Left lung (tissue), 4 donors: ENCODE measurements at regions not wholly inside any gene's neighbourhood (a gene's known extent, or its start where the extent isn't known, plus 50 kb on each side); places are given as distances from the start of the nearest gene placed in this dataset.
"Not testable (repeated sequence)": the region's sequence is repeated elsewhere in the genome, so short reads cannot be mapped to it uniquely, and the experiment has no call there.

ENCODE experiments used
- ATAC-seq: fragments of 200-7000 bp; cut with Tn5 transposase; one replicate; pipeline ENCODE4 v1.9.1; 2020; ENCODE audit warnings: moderate library complexity
- DNase-seq, 4 donors: peaks; one replicate each; pipeline ENCODE4 v3.0.0-alpha.2; 2013 to 2020
- H3K27ac ChIP-seq, 2 donors: fragments of 200-600 bp; sonication (generic) in 1 of 2; one replicate each; pipeline versions ENCODE4 v1.5.0 to v1.8.0; 2020 to 2021
- H3K27me3 ChIP-seq, 2 donors: fragments of 200-600 bp; sonication (generic) in 1 of 2; one replicate each; pipeline versions ENCODE4 v1.5.0 to v1.8.0; 2020 to 2021
- H3K36me3 ChIP-seq, 2 donors: fragments of 200-600 bp; sonication (generic) in 1 of 2; one replicate each; pipeline versions ENCODE4 v1.5.0 to v1.8.0; 2020 to 2021
- H3K4me1 ChIP-seq, 2 donors: fragments of 200-600 bp; one replicate each; pipeline ENCODE4 v1.8.0; 2021
- H3K4me3 ChIP-seq, 2 donors: fragments of 200-600 bp; sonication (generic) in 1 of 2; one replicate each; pipeline versions ENCODE4 v1.5.0 to v1.8.0; 2020 to 2021; ENCODE audit warnings: mild to moderate bottlenecking in 1 of 2
- H3K9me3 ChIP-seq, 2 donors: fragments of 200-600 bp; sonication (generic) in 1 of 2; one replicate each; pipeline versions ENCODE4 v1.5.0 to v1.8.0; 2020 to 2021
- intact Hi-C, 2 donors: fragments of 100-400 bp; cut with DNase I; formaldehyde crosslinking; loops; one replicate each; pipeline versions ENCODE4 v1.11.2 to v1.14.2; 2022
- TF ChIP-seq, protein P1 (sequence below), 2 donors: fragments of 200-600 bp; sonication (generic) in 1 of 2; IDR thresholded peaks; one replicate each; pipeline versions ENCODE4 v1.5.0 to v1.8.0; 2021; ENCODE audit warnings: antibody characterized with exemption in 2 of 2
- donor health status: DM: no; HTN: yes; CAD: no.
- donor health status: DM: no; HTN: no; CAD: no.

DNA sequence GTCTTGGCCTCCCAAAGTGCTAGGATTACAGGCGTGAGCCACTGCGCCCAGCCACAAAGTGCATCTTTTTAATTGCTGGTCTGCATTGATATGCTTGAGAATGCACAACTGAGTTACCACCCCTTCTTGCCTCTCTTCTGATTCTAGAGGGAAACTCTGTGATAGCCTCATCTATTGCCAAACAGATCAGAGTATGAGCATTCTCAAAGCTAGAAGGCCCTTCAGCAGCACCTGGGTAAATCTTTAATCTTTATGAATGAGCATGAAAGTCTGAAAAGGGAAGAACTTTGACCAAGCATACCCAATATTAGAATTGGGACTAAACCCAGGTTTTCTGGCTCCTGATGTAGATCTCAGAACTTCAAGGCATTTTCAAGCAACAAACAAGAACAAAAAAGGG lies 298.3 kb upstream of the TNC start:
- ATAC-seq (no peak), DNase-seq (no peak)
- TF ChIP-seq, protein P1, sequence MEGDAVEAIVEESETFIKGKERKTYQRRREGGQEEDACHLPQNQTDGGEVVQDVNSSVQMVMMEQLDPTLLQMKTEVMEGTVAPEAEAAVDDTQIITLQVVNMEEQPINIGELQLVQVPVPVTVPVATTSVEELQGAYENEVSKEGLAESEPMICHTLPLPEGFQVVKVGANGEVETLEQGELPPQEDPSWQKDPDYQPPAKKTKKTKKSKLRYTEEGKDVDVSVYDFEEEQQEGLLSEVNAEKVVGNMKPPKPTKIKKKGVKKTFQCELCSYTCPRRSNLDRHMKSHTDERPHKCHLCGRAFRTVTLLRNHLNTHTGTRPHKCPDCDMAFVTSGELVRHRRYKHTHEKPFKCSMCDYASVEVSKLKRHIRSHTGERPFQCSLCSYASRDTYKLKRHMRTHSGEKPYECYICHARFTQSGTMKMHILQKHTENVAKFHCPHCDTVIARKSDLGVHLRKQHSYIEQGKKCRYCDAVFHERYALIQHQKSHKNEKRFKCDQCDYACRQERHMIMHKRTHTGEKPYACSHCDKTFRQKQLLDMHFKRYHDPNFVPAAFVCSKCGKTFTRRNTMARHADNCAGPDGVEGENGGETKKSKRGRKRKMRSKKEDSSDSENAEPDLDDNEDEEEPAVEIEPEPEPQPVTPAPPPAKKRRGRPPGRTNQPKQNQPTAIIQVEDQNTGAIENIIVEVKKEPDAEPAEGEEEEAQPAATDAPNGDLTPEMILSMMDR (IDR thresholded peaks at IDR 0.05), result no peak
- intact Hi-C loops, result no loop called here
- peaks cover 0 to 13% of the 10 kb centered on the region in 2 donors for H3K9me3 ChIP-seq
- no peak overlapping the region for H3K27ac ChIP-seq
- no peaks in the 10 kb centered on the region for H3K36me3 ChIP-seq
- no peaks in the 10 kb centered on the region for H3K27me3 ChIP-seq
- no peaks in the 10 kb centered on the region for H3K4me1 ChIP-seq
- H3K4me3 ChIP-seq, result no peak overlapping the region

GRCh38 chr9:115418181-115418580 lies 300.2 kb upstream of the TNC start:
- H3K4me3 ChIP-seq, H3K4me1 ChIP-seq, DNase-seq, intact Hi-C loops, H3K27me3 ChIP-seq, H3K36me3 ChIP-seq, H3K27ac ChIP-seq, ATAC-seq: not testable (repeated sequence)
- peaks cover 0 to 16% of the 10 kb centered on the region in 2 donors for H3K9me3 ChIP-seq

GRCh38 chr9:115422932-115423440 lies 305.0 kb upstream of the TNC start:
- H3K27ac ChIP-seq, result no peak overlapping the region
- no peaks in the 10 kb centered on the region for H3K4me1 ChIP-seq
- H3K36me3 ChIP-seq, result no peaks in the 10 kb centered on the region
- no peak for DNase-seq
- no peak for ATAC-seq
- intact Hi-C loops, result no loop called here
- H3K4me3 ChIP-seq, result no peak overlapping the region
- peaks cover 0 to 31% of the 10 kb centered on the region in 2 donors for H3K9me3 ChIP-seq
- no peaks in the 10 kb centered on the region for H3K27me3 ChIP-seq
- TF ChIP-seq, protein P1 (IDR thresholded peaks at IDR 0.05), result no peak

DNA sequence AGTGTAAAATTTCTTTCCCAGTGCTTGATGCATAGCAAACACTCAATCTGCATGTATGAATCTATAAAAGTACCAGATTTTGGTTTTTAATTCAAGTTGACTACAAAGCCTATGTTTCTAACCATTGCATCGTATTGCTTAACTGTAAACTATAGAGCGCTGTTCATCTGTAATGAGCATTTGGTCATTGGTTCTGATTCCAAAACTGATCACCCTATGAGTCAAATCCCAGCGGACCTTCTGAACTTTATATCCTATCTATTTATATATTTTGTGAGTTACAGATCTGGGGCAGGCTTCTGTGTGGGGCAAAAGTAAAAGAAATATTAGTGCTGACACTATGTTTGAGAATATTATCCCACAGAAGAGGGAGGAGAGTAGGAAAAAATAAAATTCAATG lies 305.7 kb upstream of the TNC start:
- H3K4me3 ChIP-seq, result no peak overlapping the region
- DNase-seq, result no peak
- H3K4me1 ChIP-seq, result no peaks in the 10 kb centered on the region
- ATAC-seq, result no peak
- H3K27me3 ChIP-seq, result no peaks in the 10 kb centered on the region
- TF ChIP-seq, protein P1 (IDR thresholded peaks at IDR 0.05), result no peak
- no peaks in the 10 kb centered on the region for H3K36me3 ChIP-seq
- H3K27ac ChIP-seq, result no peak overlapping the region
- intact Hi-C loops, result no loop called here
- peaks cover 0 to 31% of the 10 kb centered on the region in 2 donors for H3K9me3 ChIP-seq

DNA sequence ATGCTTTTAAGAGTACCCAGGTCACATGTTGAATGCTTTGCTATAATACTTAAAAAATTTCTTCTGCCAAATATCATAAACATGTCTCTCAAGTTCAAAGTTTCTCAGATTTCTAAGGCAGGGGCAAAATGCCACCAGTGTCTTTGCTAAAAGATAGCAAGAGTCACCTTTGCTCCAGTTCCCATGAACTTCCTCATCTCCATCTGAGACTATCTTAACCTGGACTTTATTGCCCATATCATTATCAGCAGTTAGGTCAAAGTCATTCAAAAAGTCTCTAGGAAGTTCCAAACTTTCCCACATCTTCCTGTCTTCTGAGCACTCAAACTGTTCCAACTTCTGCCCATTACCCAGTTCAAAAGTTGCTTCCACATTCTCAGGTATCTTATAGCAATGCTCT lies 307.6 kb upstream of the TNC start:
- intact Hi-C loops, result no loop called here
- H3K27me3 ChIP-seq, result no peaks in the 10 kb centered on the region
- H3K4me1 ChIP-seq, result no peaks in the 10 kb centered on the region
- H3K9me3 ChIP-seq, result peaks cover 0 to 25% of the 10 kb centered on the region in 2 donors
- no peaks in the 10 kb centered on the region for H3K36me3 ChIP-seq
- no peak for ATAC-seq
- TF ChIP-seq, protein P1 (IDR thresholded peaks at IDR 0.05), result no peak
- H3K27ac ChIP-seq, result no peak overlapping the region
- no peak for DNase-seq
- H3K4me3 ChIP-seq, result no peak overlapping the region

DNA sequence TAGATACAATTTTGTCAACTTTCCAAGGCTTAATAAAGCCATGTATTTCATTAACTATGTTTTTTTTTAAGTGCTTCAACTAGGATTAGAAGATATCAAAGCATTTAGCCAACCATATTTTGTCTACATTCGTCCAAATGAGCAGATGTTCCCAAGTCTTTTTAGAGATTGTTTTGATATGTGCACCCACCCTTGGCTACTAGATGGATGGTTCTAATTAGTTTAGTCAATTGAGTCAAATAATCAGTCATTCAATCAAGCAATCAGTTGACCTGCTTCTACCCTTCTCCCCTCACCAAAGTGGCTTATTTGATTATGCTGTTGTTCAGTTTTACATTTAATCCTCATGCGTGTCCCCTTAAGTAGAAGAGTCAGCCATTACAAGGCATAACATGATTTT lies 319.5 kb upstream of the TNC start:
- Histone ChIP-seq H3K27ac (no peak overlapping the region), H3K4me3 (no peak overlapping the region), H3K36me3 (no peaks in the 10 kb centered on the region), H3K4me1 (no peaks in the 10 kb centered on the region), H3K27me3 (no peaks in the 10 kb centered on the region), H3K9me3 (no peaks in the 10 kb centered on the region)
- intact Hi-C loops, result no loop called here
- DNase-seq (no peak), ATAC-seq (no peak)
- TF ChIP-seq, protein P1 (IDR thresholded peaks at IDR 0.05), result no peak
